ENCODE measurements at regions not wholly inside any gene's neighbourhood (a gene's known extent, or its start where the extent isn't known, plus 50 kb on each side); places are given as distances from the start of the nearest gene placed in this dataset.

GRCh38 chr2:65574993-65575392 is 142.6 kb upstream of the SPRED2 start:
- TF ChIP-seq CTCF (IDR thresholded peaks at IDR 0.05; ENCODE audit: borderline replicate concordance, extremely low read depth, low read length, poor library complexity, severe bottlenecking), result no peak
- TF ChIP-seq EZH2 (IDR thresholded peaks at IDR 0.05; ENCODE audit: borderline replicate concordance, low read depth, low read length, severe bottlenecking), result no peak
